GM23338 (cell line): ENCODE measurements at regions not wholly inside any gene's neighbourhood (a gene's known extent, or its start where the extent isn't known, plus 50 kb on each side); places are given as distances from the start of the nearest gene placed in this dataset.

Source experiments
- ATAC-seq: fragments of 200-7000 bp; cut with Tn5 transposase; 3 replicates; pipeline ENCODE4 v1.9.1; 2020
- DNase-seq: peaks from one replicate; pipeline ENCODE4 v3.0.0-alpha.2; 2015; ENCODE audit warnings: low spot score
- H2AFZ ChIP-seq: fragments of 200-600 bp; sonication (generic); 2 replicates; pipeline ENCODE4 v1.8.0; 2016; ENCODE audit warnings: antibody characterized with exemption, mild to moderate bottlenecking, moderate library complexity
- H3F3A ChIP-seq: fragments of 200-600 bp; sonication (generic); replicated peaks from 2 replicates; pipeline ENCODE4 v1.8.0; 2017; ENCODE audit warnings: antibody characterized with exemption, mixed run types, low read depth
- H3K27ac ChIP-seq: fragments of 200-600 bp; sonication (generic); 2 replicates; pipeline ENCODE4 v1.6.1; 2016; ENCODE audit warnings: low read depth
- H3K27me3 ChIP-seq: fragments of 200-600 bp; sonication (generic); 2 replicates; pipeline ENCODE4 v1.8.0; 2016; ENCODE audit warnings: mild to moderate bottlenecking, mixed run types, moderate library complexity; ENCODE audit not compliant: insufficient read depth
- H3K36me3 ChIP-seq: fragments of 200-600 bp; sonication (generic); 2 replicates; pipeline ENCODE4 v1.8.0; 2016; ENCODE audit warnings: mild to moderate bottlenecking; ENCODE audit not compliant: insufficient read depth
- H3K4me1 ChIP-seq: fragments of 200-600 bp; sonication (generic); 2 replicates; pipeline ENCODE4 v1.8.0; 2016; ENCODE audit warnings: mild to moderate bottlenecking, moderate library complexity; ENCODE audit not compliant: insufficient read depth
- H3K4me2 ChIP-seq: fragments of 200-600 bp; sonication (generic); 2 replicates; pipeline ENCODE4 v1.7.1; 2017; ENCODE audit warnings: mixed run types
- H3K4me3 ChIP-seq: fragments of 200-600 bp; sonication (generic); 2 replicates; pipeline ENCODE4 v1.6.1; 2016; ENCODE audit warnings: mixed run types
- H3K79me2 ChIP-seq: fragments of 200-600 bp; sonication (generic); replicated peaks from 2 replicates; pipeline ENCODE4 v1.8.0; 2017; ENCODE audit warnings: mild to moderate bottlenecking; ENCODE audit not compliant: insufficient read depth
- H3K9me2 ChIP-seq: fragments of 200-600 bp; sonication (generic); 2 replicates; pipeline ENCODE4 v1.8.0; 2017; ENCODE audit not compliant: insufficient read depth
- H4K20me1 ChIP-seq: fragments of 200-600 bp; sonication (generic); replicated peaks from 2 replicates; pipeline ENCODE4 v1.8.0; 2017; ENCODE audit warnings: mild to moderate bottlenecking; ENCODE audit not compliant: insufficient read depth
- H3K27ac Mint-ChIP-seq: 2 replicates; pipeline ENCODE4 v1.8.0; 2020; ENCODE audit warnings: inconsistent platforms, mild to moderate bottlenecking, moderate library complexity, mixed read lengths
- H3K27me3 Mint-ChIP-seq: 3 replicates; pipeline ENCODE4 v1.8.0; 2022; ENCODE audit warnings: low read depth, mild to moderate bottlenecking, moderate library complexity, mixed read lengths, inconsistent platforms; ENCODE audit not compliant: insufficient read depth, poor library complexity
- H3K36me3 Mint-ChIP-seq: 3 replicates; pipeline ENCODE4 v1.8.0; 2021; ENCODE audit warnings: low read depth, mild to moderate bottlenecking, inconsistent platforms, moderate library complexity, mixed read lengths
- H3K4me1 Mint-ChIP-seq: 3 replicates; pipeline ENCODE4 v1.8.0; 2020; ENCODE audit warnings: mild to moderate bottlenecking, inconsistent platforms, mixed read lengths
- H3K4me3 Mint-ChIP-seq: 3 replicates; pipeline ENCODE4 v1.8.0; 2021; ENCODE audit warnings: moderate library complexity, mild to moderate bottlenecking, inconsistent platforms, mixed read lengths
- H3K9me3 Mint-ChIP-seq: 3 replicates; pipeline ENCODE4 v1.8.0; 2020; ENCODE audit warnings: moderate library complexity, mild to moderate bottlenecking, inconsistent platforms, mixed read lengths
- CREB1 ChIP-seq: fragments of 250-450 bp; sonication (Bioruptor Pico); IDR thresholded peaks from 2 replicates; pipeline ENCODE4 v1.5.0; 2020; ENCODE audit warnings: low read depth, mild to moderate bottlenecking, moderate library complexity
- CTCF ChIP-seq, 2 experiments: fragments of 200-600 bp in 1 of 2; sonication (generic) in 1 of 2; conservative IDR thresholded peaks; 2 replicates each; pipeline versions ENCODE4 v1.5.1 to v1.6.1; 2016 to 2017; ENCODE audit warnings: antibody characterized with exemption in 2 of 2, low read depth in 2 of 2, mild to moderate bottlenecking in 2 of 2, moderate library complexity in 1 of 2
- EZH2 ChIP-seq: fragments of 200-600 bp; sonication (generic); IDR thresholded peaks from one replicate; pipeline ENCODE4 v1.8.0; 2017; ENCODE audit warnings: antibody characterized with exemption, mild to moderate bottlenecking, low read depth; ENCODE audit not compliant: unreplicated experiment
- EZH2phosphoT487 ChIP-seq: fragments of 200-600 bp; sonication (generic); IDR thresholded peaks from one replicate; pipeline ENCODE4 v1.8.1; 2018; ENCODE audit warnings: antibody characterized with exemption; ENCODE audit not compliant: unreplicated experiment
- JUNB ChIP-seq: IDR thresholded peaks from one replicate; pipeline ENCODE4 v1.6.1; 2016; ENCODE audit warnings: antibody characterized with exemption; ENCODE audit not compliant: unreplicated experiment
- NANOG ChIP-seq: IDR thresholded peaks from 2 replicates; pipeline ENCODE4 v1.6.1; 2016; ENCODE audit warnings: antibody characterized with exemption, borderline replicate concordance
- POLR2AphosphoS5 ChIP-seq: IDR thresholded peaks from 2 replicates; pipeline ENCODE4 v1.6.1; 2016; ENCODE audit warnings: antibody characterized with exemption, low read depth
- REST ChIP-seq: IDR thresholded peaks from one replicate; pipeline ENCODE4 v1.6.1; 2018; ENCODE audit warnings: antibody characterized with exemption; ENCODE audit not compliant: unreplicated experiment
- STAT1 ChIP-seq: IDR thresholded peaks from one replicate; pipeline ENCODE4 v1.6.1; 2016; ENCODE audit warnings: antibody characterized with exemption; ENCODE audit not compliant: unreplicated experiment
- ZNF114 ChIP-seq: fragments of 250-450 bp; sonication (Bioruptor Pico); IDR thresholded peaks from 2 replicates; pipeline ENCODE4 v1.5.0; 2020; ENCODE audit warnings: mild to moderate bottlenecking, moderate library complexity
- ZNF331 ChIP-seq: fragments of 250-450 bp; sonication (Bioruptor Pico); IDR thresholded peaks from 2 replicates; pipeline ENCODE4 v1.5.0; 2020; ENCODE audit warnings: low read depth, mild to moderate bottlenecking, moderate library complexity
- TF ChIP-seq, protein P1 (sequence below): IDR thresholded peaks from 2 replicates; pipeline ENCODE4 v1.6.1; 2016; ENCODE audit warnings: antibody characterized with exemption

GRCh38 chr10:21309427-21309826 is 216.1 kb downstream of the SKIDA1 start:
- Histone ChIP-seq H2AFZ (peak overlapping the region; percentile 19; the same call in 1 of the 2 replicates), H3K4me2 (no peak overlapping the region), H3K9me2 (0 out of 2 replicates have a peak, but pooled peaks cover 6% of the 10 kb centered on the region), H3K4me1 (peaks cover 19% of the 10 kb centered on the region), H3K4me3 (no peak overlapping the region), H3K27me3 (no peaks in the 10 kb centered on the region), H3K79me2 (no peaks in the 10 kb centered on the region), H4K20me1 (no peaks in the 10 kb centered on the region), H3K36me3 (no peaks in the 10 kb centered on the region), H3K27ac (no peak overlapping the region), H3F3A (peaks cover 6% of the 10 kb centered on the region; the same call in 1 of the 2 replicates)
- H3K36me3 Mint-ChIP-seq = no peaks in the 10 kb centered on the region
- H3K9me3 Mint-ChIP-seq = no peaks in the 10 kb centered on the region
- H3K27ac Mint-ChIP-seq = no peak overlapping the region
- H3K4me1 Mint-ChIP-seq = peaks cover 13% of the 10 kb centered on the region
- TF ChIP-seq ZNF331 (CRISPR knock-in tag) (no peak), REST (no peak), CTCF (conservative IDR thresholded peaks at IDR 0.05; ENCODE audit: low read depth in 2 of 2) (peak in 1 of 2 experiments; percentile 39; a peak in 2 of 4 replicates)
- H3K27me3 Mint-ChIP-seq = peaks cover 9% of the 10 kb centered on the region
- no peak overlapping the region for H3K4me3 Mint-ChIP-seq
- peak; percentile 23; the same call in 1 of the 3 replicates for ATAC-seq
- DNase-seq = no peak

- H3K4me2 ChIP-seq = no peak overlapping the region
- H3K27ac Mint-ChIP-seq = no peak overlapping the region
- TF ChIP-seq JUNB (no peak), CREB1 (CRISPR knock-in tag) (no peak), REST (no peak), EZH2phosphoT487 (no peak), STAT1 (no peak), POLR2AphosphoS5 (no peak), EZH2 (no peak), NANOG (no peak), ZNF114 (CRISPR knock-in tag) (no peak), CTCF (conservative IDR thresholded peaks at IDR 0.05; ENCODE audit: low read depth in 2 of 2) (no peak), ZNF331 (CRISPR knock-in tag) (no peak)
- TF ChIP-seq, protein P1, sequence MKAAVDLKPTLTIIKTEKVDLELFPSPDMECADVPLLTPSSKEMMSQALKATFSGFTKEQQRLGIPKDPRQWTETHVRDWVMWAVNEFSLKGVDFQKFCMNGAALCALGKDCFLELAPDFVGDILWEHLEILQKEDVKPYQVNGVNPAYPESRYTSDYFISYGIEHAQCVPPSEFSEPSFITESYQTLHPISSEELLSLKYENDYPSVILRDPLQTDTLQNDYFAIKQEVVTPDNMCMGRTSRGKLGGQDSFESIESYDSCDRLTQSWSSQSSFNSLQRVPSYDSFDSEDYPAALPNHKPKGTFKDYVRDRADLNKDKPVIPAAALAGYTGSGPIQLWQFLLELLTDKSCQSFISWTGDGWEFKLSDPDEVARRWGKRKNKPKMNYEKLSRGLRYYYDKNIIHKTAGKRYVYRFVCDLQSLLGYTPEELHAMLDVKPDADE = no peak
Observed at GRCh38 chr10:21308946-21309345, 216.5 kb downstream of the SKIDA1 start.

More at GRCh38 chr10:21308946-21309345, 216.5 kb downstream of the SKIDA1 start:
- Mint-ChIP-seq H3K9me3 (no peaks in the 10 kb centered on the region), H3K36me3 (no peaks in the 10 kb centered on the region), H3K4me3 (no peak overlapping the region), H3K4me1 (peaks cover 8% of the 10 kb centered on the region), H3K27me3 (peaks cover 8% of the 10 kb centered on the region)
- Histone ChIP-seq H3K9me2 (0 out of 2 replicates have a peak, but pooled peaks cover 6% of the 10 kb centered on the region), H3K4me3 (no peak overlapping the region), H2AFZ (peak overlapping the region; percentile 19; the same call in 1 of the 2 replicates), H3F3A (peaks cover 6% of the 10 kb centered on the region; the same call in 1 of the 2 replicates), H3K36me3 (no peaks in the 10 kb centered on the region), H3K79me2 (no peaks in the 10 kb centered on the region), H3K27ac (no peak overlapping the region), H3K4me1 (peaks cover 15% of the 10 kb centered on the region), H4K20me1 (no peaks in the 10 kb centered on the region), H3K27me3 (no peaks in the 10 kb centered on the region)
- no peak for DNase-seq
- ATAC-seq = no peak
